Mesendoderm (in vitro differentiated cells): ENCODE measurements at regions not wholly inside any gene's neighbourhood (a gene's known extent, or its start where the extent isn't known, plus 50 kb on each side); places are given as distances from the start of the nearest gene placed in this dataset.

Experiments
- DNase-seq: peaks from one replicate; pipeline ENCODE4 v3.0.0; 2013
- H2AK5ac ChIP-seq: 2 replicates; pipeline ENCODE4 v1.6.1; 2013; ENCODE audit warnings: low read length, inconsistent platforms
- H2BK120ac ChIP-seq: 2 replicates; pipeline ENCODE4 v1.6.1; 2013; ENCODE audit warnings: low read depth, mild to moderate bottlenecking, low read length, moderate library complexity, mixed read lengths
- H2BK15ac ChIP-seq: replicated peaks from 2 replicates; pipeline ENCODE4 v1.6.1; 2013; ENCODE audit warnings: low read depth, mild to moderate bottlenecking, moderate library complexity
- H2BK5ac ChIP-seq: 2 replicates; pipeline ENCODE4 v1.6.1; 2013; ENCODE audit warnings: low read length, inconsistent platforms
- H3K18ac ChIP-seq: 2 replicates; pipeline ENCODE4 v1.6.1; 2013; ENCODE audit warnings: mild to moderate bottlenecking, low read length, mixed read lengths
- H3K23ac ChIP-seq: one replicate; pipeline ENCODE4 v1.6.1; 2013; ENCODE audit warnings: low read length
- H3K27ac ChIP-seq: 2 replicates; pipeline ENCODE4 v1.5.1; 2013; ENCODE audit warnings: low read depth, mild to moderate bottlenecking, inconsistent platforms, low read length, moderate library complexity
- H3K27me3 ChIP-seq: 2 replicates; pipeline ENCODE4 v1.6.1; 2013; ENCODE audit warnings: low read length, control low read depth, mild to moderate bottlenecking, inconsistent platforms; ENCODE audit not compliant: insufficient read depth, poor library complexity
- H3K36me3 ChIP-seq: 2 replicates; pipeline ENCODE4 v1.6.1; 2013; ENCODE audit warnings: low read length, inconsistent platforms; ENCODE audit not compliant: control insufficient read depth, insufficient read depth
- H3K4ac ChIP-seq: one replicate; pipeline ENCODE4 v1.6.1; 2013; ENCODE audit warnings: low read depth, mild to moderate bottlenecking, low read length, moderate library complexity
- H3K4me1 ChIP-seq: 2 replicates; pipeline ENCODE4 v1.6.1; 2013; ENCODE audit warnings: low read depth, low read length, inconsistent platforms; ENCODE audit not compliant: control insufficient read depth
- H3K4me2 ChIP-seq: 2 replicates; pipeline ENCODE4 v1.6.1; 2013; ENCODE audit warnings: low read length
- H3K4me3 ChIP-seq: 2 replicates; pipeline ENCODE4 v1.5.1; 2013; ENCODE audit warnings: mild to moderate bottlenecking, low read length
- H3K56ac ChIP-seq: one replicate; pipeline ENCODE4 v1.6.1; 2013; ENCODE audit warnings: low read length
- H3K79me1 ChIP-seq: 2 replicates; pipeline ENCODE4 v1.6.1; 2013; ENCODE audit warnings: low read length, inconsistent platforms
- H3K79me2 ChIP-seq: 2 replicates; pipeline ENCODE4 v1.6.1; 2013; ENCODE audit warnings: mild to moderate bottlenecking, low read length; ENCODE audit not compliant: control insufficient read depth, insufficient read depth
- H3K9ac ChIP-seq: 2 replicates; pipeline ENCODE4 v1.6.1; 2013; ENCODE audit warnings: low read length, inconsistent platforms
- H4K5ac ChIP-seq: one replicate; pipeline ENCODE4 v1.6.1; 2013; ENCODE audit warnings: low read length
- H4K8ac ChIP-seq: one replicate; pipeline ENCODE4 v1.6.1; 2013; ENCODE audit warnings: low read depth, mild to moderate bottlenecking, control low read depth, low read length, moderate library complexity
- WGBS: extraction: QIAGEN DNeasy Blood & Tissue Kit; methylation state at CpG from one replicate; pipeline ENCODE4 v1.1.7; 2013; ENCODE audit warnings: low lambda C conversion rate, missing lambda C conversion rate; ENCODE audit not compliant: insufficient coverage; ENCODE audit errors: extremely low coverage; 5-methylcytosine and 5-hydroxymethylcytosine counted together

GRCh38 chr11:23364076-23364475 is 503.8 kb upstream of the CCDC179 start:
- H2BK15ac ChIP-seq: no peak overlapping the region
- H3K9ac ChIP-seq: no peak overlapping the region
- H3K56ac ChIP-seq: no peak overlapping the region

GRCh38 chr11:23370580-23371275 is 510.5 kb upstream of the CCDC179 start:
- no peak overlapping the region for H4K5ac ChIP-seq
- no peak overlapping the region for H3K9ac ChIP-seq
- no peaks in the 10 kb centered on the region for H3K36me3 ChIP-seq
- H3K4me3 ChIP-seq: no peak overlapping the region
- no peaks in the 10 kb centered on the region for H3K27me3 ChIP-seq
- no peak overlapping the region for H2BK120ac ChIP-seq
- H3K23ac ChIP-seq: no peak overlapping the region
- H2BK5ac ChIP-seq: no peak overlapping the region
- no peak overlapping the region for H2AK5ac ChIP-seq
- no peaks in the 10 kb centered on the region for H3K4me1 ChIP-seq
- no peak overlapping the region for H3K27ac ChIP-seq
- H3K79me1 ChIP-seq: no peaks in the 10 kb centered on the region
- H3K18ac ChIP-seq: no peak overlapping the region
- no peak overlapping the region for H3K4ac ChIP-seq
- no peak overlapping the region for H2BK15ac ChIP-seq
- no peak for DNase-seq
- no CpG with 5 or more reads among the region's 3 CpGs for WGBS
- no peak overlapping the region for H3K4me2 ChIP-seq
- H4K8ac ChIP-seq: no peak overlapping the region
- H3K56ac ChIP-seq: no peak overlapping the region
- H3K79me2 ChIP-seq: no peaks in the 10 kb centered on the region

More at GRCh38 chr11:23364076-23364475, 503.8 kb upstream of the CCDC179 start:
- Histone ChIP-seq H2BK120ac (no peak overlapping the region), H4K5ac (no peak overlapping the region), H4K8ac (no peak overlapping the region), H3K4me3 (no peak overlapping the region), H3K79me2 (no peaks in the 10 kb centered on the region), H3K4me1 (no peaks in the 10 kb centered on the region), H2BK5ac (no peak overlapping the region), H3K18ac (no peak overlapping the region), H3K27ac (no peak overlapping the region), H3K27me3 (no peaks in the 10 kb centered on the region), H3K36me3 (no peaks in the 10 kb centered on the region), H3K4me2 (no peak overlapping the region), H2AK5ac (no peak overlapping the region), H3K23ac (no peak overlapping the region), H3K79me1 (no peaks in the 10 kb centered on the region), H3K4ac (no peak overlapping the region)
- DNase-seq: no peak
- no CpG with 5 or more reads among the region's 3 CpGs for WGBS

- H3K9ac ChIP-seq: no peak overlapping the region
- H3K4me3 ChIP-seq: no peak overlapping the region
- no peak overlapping the region for H3K4me2 ChIP-seq
- H3K23ac ChIP-seq: no peak overlapping the region
- no peak for DNase-seq
- no peak overlapping the region for H3K18ac ChIP-seq
- H2BK120ac ChIP-seq: no peak overlapping the region
- no peak overlapping the region for H3K27ac ChIP-seq
- no peak overlapping the region for H2AK5ac ChIP-seq
- H3K56ac ChIP-seq: no peak overlapping the region
- H2BK5ac ChIP-seq: no peak overlapping the region
- H3K36me3 ChIP-seq: no peaks in the 10 kb centered on the region
- H3K4ac ChIP-seq: no peak overlapping the region
- no peaks in the 10 kb centered on the region for H3K4me1 ChIP-seq
- no peaks in the 10 kb centered on the region for H3K79me1 ChIP-seq
- no peaks in the 10 kb centered on the region for H3K27me3 ChIP-seq
- H4K8ac ChIP-seq: no peak overlapping the region
- H2BK15ac ChIP-seq: no peak overlapping the region
- H3K79me2 ChIP-seq: no peaks in the 10 kb centered on the region
- H4K5ac ChIP-seq: no peak overlapping the region
Observed at GRCh38 chr11:23377909-23378308, 517.6 kb upstream of the CCDC179 start.

- Histone ChIP-seq H2BK120ac (no peak overlapping the region), H3K4me2 (no peak overlapping the region), H3K4ac (no peak overlapping the region), H2BK15ac (no peak overlapping the region), H4K8ac (no peak overlapping the region), H3K27ac (no peak overlapping the region), H3K79me2 (no peaks in the 10 kb centered on the region), H2BK5ac (no peak overlapping the region), H3K4me3 (no peak overlapping the region), H4K5ac (no peak overlapping the region), H3K56ac (no peak overlapping the region), H3K9ac (no peak overlapping the region), H3K36me3 (no peaks in the 10 kb centered on the region), H3K4me1 (no peaks in the 10 kb centered on the region), H3K18ac (no peak overlapping the region), H3K27me3 (no peaks in the 10 kb centered on the region), H2AK5ac (no peak overlapping the region), H3K79me1 (no peaks in the 10 kb centered on the region), H3K23ac (no peak overlapping the region)
- no CpG with 5 or more reads among the region's 2 CpGs for WGBS
- no peak for DNase-seq
Observed at GRCh38 chr11:23391031-23391430, 530.8 kb upstream of the CCDC179 start.

GRCh38 chr11:23398052-23398451 is 537.8 kb upstream of the CCDC179 start:
- Histone ChIP-seq H3K4me2 (no peak overlapping the region), H2BK5ac (no peak overlapping the region), H2BK15ac (no peak overlapping the region), H3K4me1 (no peaks in the 10 kb centered on the region), H3K9ac (no peak overlapping the region), H4K5ac (no peak overlapping the region), H3K27ac (no peak overlapping the region), H3K79me1 (no peaks in the 10 kb centered on the region), H4K8ac (no peak overlapping the region), H3K23ac (no peak overlapping the region), H3K4me3 (no peak overlapping the region), H3K27me3 (no peaks in the 10 kb centered on the region), H3K18ac (no peak overlapping the region), H3K4ac (no peak overlapping the region), H3K36me3 (no peaks in the 10 kb centered on the region), H2BK120ac (no peak overlapping the region), H2AK5ac (no peak overlapping the region), H3K56ac (no peak overlapping the region), H3K79me2 (no peaks in the 10 kb centered on the region)
- WGBS: no CpG with 5 or more reads among the region's 2 CpGs
- DNase-seq: no peak

- Histone ChIP-seq H3K36me3 (no peaks in the 10 kb centered on the region), H2BK120ac (no peak overlapping the region), H3K9ac (no peak overlapping the region), H3K27me3 (no peaks in the 10 kb centered on the region), H3K79me2 (no peaks in the 10 kb centered on the region), H3K18ac (no peak overlapping the region), H3K79me1 (no peaks in the 10 kb centered on the region), H3K23ac (no peak overlapping the region), H4K8ac (no peak overlapping the region), H3K56ac (no peak overlapping the region), H2BK5ac (no peak overlapping the region), H3K27ac (no peak overlapping the region), H3K4me2 (no peak overlapping the region), H3K4ac (no peak overlapping the region), H2BK15ac (no peak overlapping the region), H4K5ac (no peak overlapping the region), H2AK5ac (no peak overlapping the region), H3K4me1 (no peaks in the 10 kb centered on the region), H3K4me3 (no peak overlapping the region)
- whole genome bisulfite sequencing: no CpG with 5 or more reads among the region's 25 CpGs
- no peak for DNase-seq
Observed at GRCh38 chr11:23399995-23400394, 539.7 kb upstream of the CCDC179 start.
